HG03103 (cell line): ENCODE measurements at regions not wholly inside any gene's neighbourhood (a gene's known extent, or its start where the extent isn't known, plus 50 kb on each side); places are given as distances from the start of the nearest gene placed in this dataset.
"Not testable (repeated sequence)": the region's sequence is repeated elsewhere in the genome, so short reads cannot be mapped to it uniquely, and the experiment has no call there.

Experiments
- ATAC-seq: cut with Tn5 transposase; IDR thresholded peaks from one replicate; pipeline ENCODE4 v1.9.1; 2021; ENCODE audit warnings: low read depth; ENCODE audit not compliant: unreplicated experiment

DNA sequence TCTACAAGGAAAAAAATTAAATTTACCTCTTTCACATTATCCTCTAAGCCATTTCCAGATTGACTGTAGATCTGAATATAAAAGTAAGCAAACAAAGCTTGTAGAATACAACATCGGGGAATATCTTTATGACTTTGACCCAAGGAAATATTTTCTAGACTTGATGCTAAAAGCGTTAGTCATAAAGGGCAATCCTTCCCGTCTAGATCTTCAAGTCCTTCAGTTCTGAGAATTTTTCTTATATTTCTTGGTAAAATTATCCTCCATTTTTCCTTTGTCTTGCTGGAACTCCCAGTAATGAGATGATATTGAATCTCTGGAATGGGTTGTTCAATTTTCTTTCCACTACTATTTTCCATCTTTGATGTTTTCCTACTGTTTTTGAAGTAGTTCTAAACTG, 77.8 kb upstream of the ZNF184 start:
- ATAC-seq, result no peak

DNA sequence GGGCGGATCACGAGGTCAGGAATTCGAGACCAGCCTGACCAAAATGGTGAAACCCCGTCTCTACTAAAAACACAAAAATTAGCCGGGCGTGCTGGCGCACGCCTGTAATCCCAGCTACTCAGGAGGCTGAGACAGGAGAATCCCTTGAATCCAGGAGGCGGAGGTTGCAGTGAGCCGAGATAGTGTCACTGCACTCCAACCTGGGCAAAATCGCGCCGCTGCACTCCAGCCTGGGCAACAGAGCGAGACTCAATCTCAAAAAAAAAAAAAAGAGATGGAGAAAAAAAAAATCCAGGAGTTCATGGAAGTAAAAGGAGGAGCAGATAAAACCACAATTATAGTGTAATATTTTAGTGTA, 76.3 kb upstream of the ZNF184 start:
- not testable (repeated sequence) for ATAC-seq

DNA sequence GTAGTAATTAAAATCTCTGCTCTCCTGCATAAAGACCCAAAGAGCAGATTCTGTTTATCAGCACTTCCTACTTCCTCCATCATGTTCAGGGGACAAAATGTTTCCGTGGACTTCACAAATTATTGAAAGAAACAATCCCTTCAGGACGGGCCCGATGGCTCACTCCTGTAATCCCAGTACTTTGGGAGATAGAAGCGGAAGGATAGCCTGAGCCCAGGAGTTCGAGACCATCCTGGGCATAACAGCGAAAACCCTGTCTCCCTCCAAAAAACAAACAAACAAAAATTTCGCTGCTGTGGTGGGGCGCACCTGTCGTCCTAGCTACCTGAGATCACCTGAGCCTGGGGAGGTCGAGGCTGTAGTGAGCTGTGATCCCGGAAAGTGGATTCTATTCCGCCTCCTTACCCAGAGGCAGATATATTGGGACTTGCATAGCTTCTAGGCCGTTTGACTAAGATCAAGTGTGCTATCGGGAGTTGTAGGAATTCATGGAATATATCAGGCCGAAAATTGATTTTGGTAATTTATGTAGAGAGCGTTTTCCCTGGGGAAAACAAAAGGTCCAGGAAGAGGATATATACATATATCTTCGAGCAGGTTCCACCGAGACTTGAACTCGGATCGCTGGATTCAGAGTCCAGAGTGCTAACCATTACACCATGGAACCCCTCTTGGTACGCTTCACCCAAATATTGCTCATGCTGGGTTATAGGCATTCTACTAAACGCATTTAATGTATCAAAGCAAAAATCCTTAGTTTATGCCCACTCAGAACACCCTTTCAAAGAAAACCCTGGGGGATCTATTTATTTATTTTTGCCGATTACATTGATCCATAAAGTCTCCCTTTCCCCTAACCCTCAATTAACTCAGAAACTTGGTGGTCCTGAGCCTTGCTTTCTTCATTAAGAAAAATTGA, 74.5 kb upstream of the ZNF184 start:
- no peak for ATAC-seq

DNA sequence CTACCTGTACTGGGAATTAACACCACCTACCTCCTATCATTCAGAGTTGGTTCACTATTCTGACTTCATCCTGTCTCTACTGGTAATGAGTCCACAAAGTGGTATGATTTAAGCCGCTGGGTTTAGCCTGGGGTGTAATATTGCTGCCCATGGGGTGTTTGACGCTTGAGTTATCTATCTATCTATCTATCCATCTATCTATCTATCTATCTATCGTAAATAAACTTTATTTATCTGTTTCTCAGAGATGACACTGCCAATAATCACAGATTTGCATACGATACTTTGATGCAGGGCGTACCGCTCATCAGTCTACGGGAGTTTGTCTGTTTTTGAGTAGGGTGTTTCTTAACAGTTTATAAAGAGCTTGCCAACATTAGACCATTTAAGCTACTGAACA, 73.6 kb upstream of the ZNF184 start:
- ATAC-seq, result no peak

- ATAC-seq, result no peak
Measured at GRCh38 chr6:27545271-27546046, 72.6 kb upstream of the ZNF184 start.

- no peak for ATAC-seq
Measured at GRCh38 chr6:27544612-27545260, 71.8 kb upstream of the ZNF184 start.

DNA sequence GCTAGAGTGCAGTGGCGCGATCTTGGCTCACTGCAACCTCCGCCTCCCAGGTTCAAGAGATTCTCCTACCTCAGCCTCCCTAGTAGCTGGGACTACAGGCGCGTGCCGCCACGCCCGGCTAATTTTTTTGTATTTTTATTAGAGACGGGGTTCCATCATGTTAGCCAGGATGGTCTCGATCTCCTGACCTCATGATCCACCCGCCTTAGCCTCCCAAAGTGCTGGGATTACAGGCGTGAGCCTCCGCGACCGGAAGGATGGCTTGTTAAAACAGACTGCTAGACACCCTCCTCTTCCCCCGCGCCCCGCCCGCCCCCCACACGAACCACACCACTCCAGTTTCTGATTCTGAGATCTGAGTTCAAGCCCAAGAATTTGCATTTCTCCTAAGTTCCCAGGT, 71.2 kb upstream of the ZNF184 start:
- ATAC-seq, result not testable (repeated sequence)

DNA sequence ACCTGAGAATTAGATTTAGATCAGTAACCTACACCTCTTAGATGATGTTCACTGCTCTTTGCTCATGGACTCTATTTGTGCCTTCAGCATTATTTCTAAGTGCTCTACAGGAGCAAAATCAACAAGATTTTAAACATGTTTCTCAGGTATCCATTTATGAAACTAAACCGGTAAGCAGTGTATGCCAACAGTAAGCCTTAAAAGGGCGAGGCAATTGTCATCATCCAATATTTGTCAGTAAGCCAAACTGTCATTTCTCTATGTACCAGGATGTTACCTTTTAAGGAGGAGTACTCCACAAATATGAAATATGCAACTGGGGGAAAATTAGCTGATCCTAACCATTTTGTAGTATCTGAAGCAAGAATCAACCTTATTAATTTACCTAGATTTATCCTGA, 69.6 kb upstream of the ZNF184 start:
- ATAC-seq, result no peak

- ATAC-seq, result no peak
Measured at GRCh38 chr6:27541933-27542297, 69.0 kb upstream of the ZNF184 start.

DNA sequence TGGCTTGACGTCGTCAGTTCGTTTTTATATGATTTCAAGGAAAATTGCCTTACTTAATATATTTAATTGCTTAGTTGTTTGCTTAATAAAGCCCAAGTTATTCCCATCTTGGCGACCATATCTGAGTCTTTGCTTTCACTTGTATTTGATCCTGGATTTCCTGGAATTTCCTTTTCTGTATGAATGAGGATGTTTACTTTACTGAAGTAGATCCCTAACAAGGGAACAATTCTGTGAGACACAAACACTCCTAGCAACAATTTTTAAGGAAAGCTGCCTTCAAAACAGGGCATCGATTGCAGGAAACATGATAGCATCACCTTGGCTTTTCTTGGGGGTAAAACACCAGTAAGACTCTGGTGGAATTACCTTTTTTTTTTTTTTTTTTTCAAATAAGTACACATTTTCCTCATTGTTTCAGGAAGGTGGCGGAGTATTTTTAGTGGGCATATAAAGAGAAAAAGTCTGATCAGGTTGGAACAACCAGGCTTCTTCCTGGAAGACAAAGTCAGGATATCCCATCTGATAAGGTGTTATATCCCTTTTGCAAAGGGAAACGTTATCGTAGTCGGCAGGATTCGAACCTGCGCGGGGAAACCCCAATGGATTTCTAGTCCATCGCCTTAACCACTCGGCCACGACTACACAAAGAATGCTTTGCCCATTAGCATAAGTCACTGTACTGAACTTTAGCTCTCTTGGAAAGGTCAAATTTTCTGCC, 68.5 kb upstream of the ZNF184 start:
- no peak for ATAC-seq

GRCh38 chr6:27539551-27539950, 66.6 kb upstream of the ZNF184 start:
- no peak for ATAC-seq

DNA sequence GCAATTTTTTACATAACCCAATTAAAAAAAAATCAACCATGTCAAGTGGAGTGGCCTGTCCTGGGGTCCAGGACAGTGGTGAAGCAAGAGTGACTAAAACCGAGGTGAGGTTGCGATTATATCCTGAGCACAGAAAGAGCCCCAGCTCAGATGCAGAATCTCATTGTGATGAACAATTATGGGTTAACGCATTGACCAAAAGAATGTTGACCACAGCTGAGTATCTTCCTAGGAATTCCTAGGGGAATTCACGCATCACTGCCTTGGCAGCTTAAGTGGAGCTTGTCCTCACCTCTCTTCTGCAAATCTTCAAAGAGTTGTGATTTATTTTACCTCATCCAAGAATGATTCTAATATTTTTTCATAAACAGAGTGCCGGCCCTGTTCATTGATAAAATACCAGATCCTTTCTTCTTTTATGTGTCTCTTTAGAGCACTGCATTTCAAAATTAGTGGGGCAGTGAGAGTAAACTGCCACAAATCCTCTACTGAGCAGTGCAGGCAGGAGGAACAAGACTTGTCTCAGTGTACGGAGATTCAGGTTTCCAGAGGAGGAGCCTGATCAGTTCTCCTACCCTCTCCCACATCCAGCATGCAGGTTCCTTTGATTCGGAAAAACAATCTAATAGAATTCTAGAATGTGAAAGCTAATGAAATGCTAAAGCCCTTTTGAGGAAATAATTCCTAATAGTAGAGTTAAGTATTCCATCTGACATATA, 60.1 kb upstream of the ZNF184 start:
- ATAC-seq, result no peak

DNA sequence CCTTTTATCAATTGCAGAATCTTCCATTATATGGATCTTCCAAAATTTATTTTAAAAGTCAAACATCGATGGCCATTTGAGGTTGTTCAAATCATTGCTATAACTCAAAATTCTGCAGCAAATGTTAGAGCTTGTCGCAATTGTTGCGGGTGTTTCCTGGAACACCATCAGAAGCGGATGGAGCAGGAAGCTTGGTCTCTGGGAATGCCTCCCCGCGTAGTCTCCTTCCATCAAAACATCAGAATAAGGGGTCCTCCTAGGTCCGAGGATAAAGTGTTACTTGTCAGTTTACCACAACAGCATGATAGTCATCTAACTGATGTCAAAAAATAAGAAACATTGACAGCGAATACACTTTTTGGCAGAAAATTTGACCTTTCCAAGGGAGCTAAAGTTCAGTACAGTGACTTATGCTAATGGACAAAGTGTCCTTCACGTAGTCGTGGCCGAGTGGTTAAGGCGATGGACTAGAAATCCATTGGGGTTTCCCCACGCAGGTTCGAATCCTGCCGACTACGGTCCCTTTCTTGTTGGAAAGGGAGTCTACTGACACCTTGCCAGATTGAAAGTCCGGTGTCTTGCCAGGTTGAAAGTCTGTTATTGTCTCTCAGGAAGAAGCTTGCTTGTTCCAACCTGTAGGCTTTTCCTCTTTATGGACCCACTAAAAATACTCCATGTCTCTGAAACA, 59.0 kb upstream of the ZNF184 start:
- no peak for ATAC-seq

GRCh38 chr6:27529796-27530195, 56.9 kb upstream of the ZNF184 start:
- not testable (repeated sequence) for ATAC-seq

GRCh38 chr6:27528714-27529113, 55.8 kb upstream of the ZNF184 start:
- no peak for ATAC-seq
